RWPE2 (cell line): ENCODE measurements at regions not wholly inside any gene's neighbourhood (a gene's known extent, or its start where the extent isn't known, plus 50 kb on each side); places are given as distances from the start of the nearest gene placed in this dataset.

Source experiments
- ATAC-seq: fragments of 200-7000 bp; cut with Tn5 transposase; 3 replicates; pipeline ENCODE4 v1.9.1; 2021; ENCODE audit warnings: low read depth
- DNase-seq: peaks from one replicate; pipeline ENCODE4 v3.0.0-alpha.2; 2020; ENCODE audit warnings: low spot score
- H3K27ac ChIP-seq: fragments of 450-650 bp; 2 replicates; pipeline ENCODE4 v1.5.1; 2017; ENCODE audit warnings: mild to moderate bottlenecking; ENCODE audit not compliant: poor library complexity, severe bottlenecking
- H3K27me3 ChIP-seq: fragments of 250-450 bp; sonication (Bioruptor Pico); 2 replicates; pipeline ENCODE4 v1.5.1; 2021; ENCODE audit warnings: mild to moderate bottlenecking, moderate library complexity; ENCODE audit not compliant: insufficient read depth, poor library complexity, severe bottlenecking
- H3K36me3 ChIP-seq: fragments of 250-450 bp; sonication (Bioruptor Pico); 2 replicates; pipeline ENCODE4 v1.5.1; 2020; ENCODE audit warnings: low read depth, mild to moderate bottlenecking, moderate library complexity
- H3K4me1 ChIP-seq: fragments of 250-450 bp; sonication (Bioruptor Pico); 2 replicates; pipeline ENCODE4 v1.5.1; 2021; ENCODE audit warnings: mild to moderate bottlenecking, moderate library complexity; ENCODE audit not compliant: insufficient read depth, poor library complexity, severe bottlenecking
- H3K4me3 ChIP-seq: fragments of 250-450 bp; sonication (Bioruptor Pico); 2 replicates; pipeline ENCODE4 v1.5.1; 2021; ENCODE audit warnings: mild to moderate bottlenecking, moderate library complexity; ENCODE audit not compliant: severe bottlenecking
- H3K9me3 ChIP-seq: fragments of 250-450 bp; sonication (Bioruptor Pico); 2 replicates; pipeline ENCODE4 v1.5.1; 2021; ENCODE audit warnings: mild to moderate bottlenecking, moderate library complexity; ENCODE audit not compliant: severe bottlenecking
- TF ChIP-seq, protein P1 (sequence below): fragments of 450-650 bp; IDR thresholded peaks from one replicate; pipeline ENCODE4 v1.5.1; 2017; ENCODE audit warnings: mild to moderate bottlenecking, moderate library complexity; ENCODE audit not compliant: poor library complexity, severe bottlenecking

DNA sequence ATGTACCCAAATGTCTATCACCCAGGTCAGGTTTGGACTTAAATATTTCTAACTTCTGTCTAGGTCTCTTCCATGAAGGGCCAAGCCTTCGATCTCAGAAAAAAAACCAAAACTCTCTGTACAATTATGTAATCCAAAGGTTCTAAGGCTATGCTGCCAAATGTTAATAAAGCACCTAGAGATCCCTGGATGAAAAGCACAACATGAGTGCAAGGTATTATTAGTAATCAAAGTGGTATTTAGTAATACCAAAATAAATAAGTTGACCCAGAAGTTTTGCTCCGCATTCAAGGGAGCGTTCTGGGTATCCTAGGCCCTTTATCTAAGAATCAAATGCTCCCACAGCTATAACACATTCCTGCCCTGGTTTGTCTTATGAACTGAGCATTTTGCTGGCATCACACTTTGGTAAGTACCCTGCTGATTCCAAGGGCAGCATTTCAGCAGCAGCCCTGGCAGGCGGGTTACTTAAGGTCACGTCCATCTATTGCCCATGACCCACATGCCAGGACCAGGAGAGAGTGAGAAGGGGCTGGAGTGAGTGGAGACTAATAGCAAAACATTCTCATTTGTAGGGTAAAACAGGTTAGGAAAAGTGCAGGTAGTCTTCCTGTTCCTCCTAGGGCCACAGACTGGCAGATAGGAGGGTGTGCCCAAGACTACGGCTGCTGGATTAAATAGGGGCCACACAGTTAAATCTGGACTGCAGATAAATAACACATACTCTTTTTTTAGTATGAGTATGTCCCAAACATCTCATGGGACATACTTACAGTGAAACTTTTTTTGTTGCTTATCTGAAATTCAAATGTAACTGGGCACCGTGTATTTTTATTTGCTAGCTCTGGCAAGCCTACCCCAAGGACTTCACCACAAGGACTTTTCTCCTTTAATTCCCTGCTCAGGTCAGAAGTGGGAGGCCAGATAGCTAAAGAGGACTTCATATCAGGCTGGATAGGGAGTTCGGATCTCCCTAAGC, 76.0 kb upstream of the SNRK start:
- Histone ChIP-seq H3K4me3 (no peak overlapping the region), H3K27ac (no peak overlapping the region), H3K9me3 (no peaks in the 10 kb centered on the region), H3K36me3 (no peaks in the 10 kb centered on the region), H3K27me3 (no peaks in the 10 kb centered on the region), H3K4me1 (peaks cover 24% of the 10 kb centered on the region)
- no peak for ATAC-seq
- TF ChIP-seq, protein P1, sequence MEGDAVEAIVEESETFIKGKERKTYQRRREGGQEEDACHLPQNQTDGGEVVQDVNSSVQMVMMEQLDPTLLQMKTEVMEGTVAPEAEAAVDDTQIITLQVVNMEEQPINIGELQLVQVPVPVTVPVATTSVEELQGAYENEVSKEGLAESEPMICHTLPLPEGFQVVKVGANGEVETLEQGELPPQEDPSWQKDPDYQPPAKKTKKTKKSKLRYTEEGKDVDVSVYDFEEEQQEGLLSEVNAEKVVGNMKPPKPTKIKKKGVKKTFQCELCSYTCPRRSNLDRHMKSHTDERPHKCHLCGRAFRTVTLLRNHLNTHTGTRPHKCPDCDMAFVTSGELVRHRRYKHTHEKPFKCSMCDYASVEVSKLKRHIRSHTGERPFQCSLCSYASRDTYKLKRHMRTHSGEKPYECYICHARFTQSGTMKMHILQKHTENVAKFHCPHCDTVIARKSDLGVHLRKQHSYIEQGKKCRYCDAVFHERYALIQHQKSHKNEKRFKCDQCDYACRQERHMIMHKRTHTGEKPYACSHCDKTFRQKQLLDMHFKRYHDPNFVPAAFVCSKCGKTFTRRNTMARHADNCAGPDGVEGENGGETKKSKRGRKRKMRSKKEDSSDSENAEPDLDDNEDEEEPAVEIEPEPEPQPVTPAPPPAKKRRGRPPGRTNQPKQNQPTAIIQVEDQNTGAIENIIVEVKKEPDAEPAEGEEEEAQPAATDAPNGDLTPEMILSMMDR = no peak
- no peak for DNase-seq

DNA sequence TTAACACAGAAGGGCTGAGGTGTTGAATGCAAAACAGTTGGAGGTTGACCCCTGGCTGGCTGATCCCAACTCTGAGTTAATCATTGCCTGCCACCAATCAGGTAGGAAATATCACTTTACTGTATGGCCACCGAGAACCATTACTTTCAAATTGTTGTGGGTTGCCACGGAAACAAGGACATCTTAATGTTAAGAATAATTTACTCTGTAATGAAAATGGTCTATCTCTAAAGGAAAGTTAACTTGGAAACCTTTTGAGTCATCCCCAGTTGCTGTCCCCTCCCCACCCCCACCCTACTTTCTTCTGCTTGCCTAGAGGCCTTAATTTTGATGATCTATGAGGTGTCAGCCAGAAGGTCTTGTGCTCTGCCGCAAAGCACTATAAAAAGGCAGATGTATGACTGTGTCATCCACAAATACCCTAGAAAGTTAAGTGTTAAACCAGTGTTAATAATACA, 78.7 kb upstream of the SNRK start:
- TF ChIP-seq, protein P1 = no peak

DNA sequence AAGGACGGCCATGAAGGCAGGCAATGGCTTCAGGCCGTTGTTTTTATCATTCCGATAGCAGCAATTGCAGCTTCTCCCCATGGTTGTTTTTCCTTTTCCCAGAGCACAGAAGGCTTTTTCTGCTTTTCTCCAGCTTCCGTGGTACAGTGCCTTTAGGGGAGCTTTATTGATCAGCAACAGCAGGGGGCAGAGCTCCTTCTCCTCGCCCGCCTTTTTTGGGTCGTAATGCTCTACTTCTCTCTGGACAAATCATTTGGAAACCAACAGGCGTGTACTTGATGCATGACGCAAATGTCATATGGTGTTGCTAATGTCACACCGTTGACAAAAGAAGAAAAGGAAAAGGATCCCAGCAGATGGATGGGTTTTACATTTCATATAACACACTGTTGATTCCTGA, 79.7 kb upstream of the SNRK start:
- Histone ChIP-seq H3K4me3 (no peak overlapping the region), H3K27ac (no peak overlapping the region), H3K9me3 (no peaks in the 10 kb centered on the region), H3K27me3 (no peaks in the 10 kb centered on the region), H3K36me3 (no peaks in the 10 kb centered on the region), H3K4me1 (no peaks in the 10 kb centered on the region)
- DNase-seq (no peak), ATAC-seq (no peak)
- TF ChIP-seq, protein P1 = no peak

More for the DNA sequence above, 78.7 kb upstream of the SNRK start:
- H3K4me1 ChIP-seq = no peaks in the 10 kb centered on the region
- no peak overlapping the region for H3K4me3 ChIP-seq
- no peaks in the 10 kb centered on the region for H3K9me3 ChIP-seq
- no peaks in the 10 kb centered on the region for H3K36me3 ChIP-seq
- ATAC-seq (no peak), DNase-seq (no peak)
- H3K27me3 ChIP-seq = no peaks in the 10 kb centered on the region
- no peak overlapping the region for H3K27ac ChIP-seq

DNA sequence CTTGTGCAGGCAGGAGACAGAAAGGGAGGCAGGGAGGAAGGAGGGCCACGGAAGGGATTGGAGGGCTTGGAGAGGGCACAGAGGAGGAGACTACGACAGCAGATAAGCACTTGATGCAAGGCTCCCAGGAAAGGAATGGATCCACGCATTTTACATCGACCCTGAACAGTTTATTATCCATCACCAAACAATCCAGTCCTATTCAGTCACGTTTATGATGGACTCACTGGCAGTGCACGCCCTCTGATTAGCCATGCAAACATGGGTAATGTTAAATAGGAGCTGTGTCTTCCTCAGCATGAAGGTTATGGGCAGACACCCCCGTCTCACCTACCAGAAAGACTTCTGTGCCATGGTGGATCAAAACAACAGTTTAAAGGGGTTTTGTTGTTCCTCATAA, 80.2 kb upstream of the SNRK start:
- no peaks in the 10 kb centered on the region for H3K27me3 ChIP-seq
- ATAC-seq = no peak
- TF ChIP-seq, protein P1 = no peak
- H3K27ac ChIP-seq = no peak overlapping the region
- no peak for DNase-seq
- no peaks in the 10 kb centered on the region for H3K4me1 ChIP-seq
- no peak overlapping the region for H3K4me3 ChIP-seq
- no peaks in the 10 kb centered on the region for H3K36me3 ChIP-seq
- no peaks in the 10 kb centered on the region for H3K9me3 ChIP-seq

DNA sequence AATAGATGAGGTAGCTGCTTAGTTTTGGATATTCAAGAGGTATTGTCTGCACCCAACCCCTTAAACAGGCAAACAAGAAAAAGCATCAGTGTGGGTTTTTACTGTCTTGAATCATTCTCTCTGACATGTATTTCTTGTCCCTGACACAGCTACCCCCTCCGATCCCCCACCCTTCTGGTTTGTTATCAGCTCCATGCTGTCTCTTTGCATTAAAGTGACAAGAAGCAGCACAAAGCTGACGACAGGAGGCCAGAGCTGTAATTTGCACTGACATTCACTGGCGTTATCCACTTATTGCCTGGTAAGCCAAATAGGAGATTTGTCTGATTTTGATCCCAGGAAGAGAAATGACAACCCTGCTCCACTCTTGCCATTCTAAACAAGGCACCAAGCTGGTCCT, 83.3 kb upstream of the SNRK start:
- no peaks in the 10 kb centered on the region for H3K27me3 ChIP-seq
- no peak for DNase-seq
- H3K4me3 ChIP-seq = no peak overlapping the region
- TF ChIP-seq, protein P1 = no peak
- H3K27ac ChIP-seq = no peak overlapping the region
- ATAC-seq = no peak
- no peaks in the 10 kb centered on the region for H3K4me1 ChIP-seq
- H3K36me3 ChIP-seq = no peaks in the 10 kb centered on the region
- no peaks in the 10 kb centered on the region for H3K9me3 ChIP-seq
